ENCODE measurements at regions not wholly inside any gene's neighbourhood (a gene's known extent, or its start where the extent isn't known, plus 50 kb on each side); places are given as distances from the start of the nearest gene placed in this dataset.

- no peak for TF ChIP-seq SIX5 (IDR thresholded peaks at IDR 0.05; ENCODE audit: low read depth, low read length, severe bottlenecking)
- no peak for TF ChIP-seq RB1 (IDR thresholded peaks at IDR 0.05; ENCODE audit: borderline replicate concordance)
Measured at GRCh38 chr1:168474322-168474721, 69.5 kb downstream of the XCL2 start (continued).

- intact Hi-C loops (cut with micrococcal nuclease; ENCODE audit: unreplicated experiment) (no loop called here), in situ Hi-C loops (cut with MboI) (no loop called here)
- no peak overlapping the region for H3K9ac ChIP-seq (ENCODE audit: control insufficient read depth, insufficient read depth, low read length)
- H3K27me3 ChIP-seq (replicated peaks in 1 of 2; ENCODE audit: control insufficient read depth in 2 of 2, insufficient read depth in 2 of 2, low read length in 1 of 2), result no peaks in the 10 kb centered on the region
- H3K9me3 ChIP-seq (replicated peaks; ENCODE audit: control insufficient read depth, insufficient read depth, low read length), result peaks cover 6% of the 10 kb centered on the region; the same call in 2 of the 3 replicates
- peaks cover 6% of the 10 kb centered on the region for H3K4me1 ChIP-seq (ENCODE audit: control insufficient read depth, insufficient read depth, low read length)
- DNase-seq (ENCODE audit: low read depth, low spot score) (no peak), ATAC-seq (no peak), FAIRE-seq (no peak)
- H3K27ac ChIP-seq (ENCODE audit: control insufficient read depth, insufficient read depth), result no peak overlapping the region
- no peak overlapping the region for H3K4me3 ChIP-seq
- H3K36me3 ChIP-seq (ENCODE audit: control insufficient read depth in 2 of 2, insufficient read depth in 2 of 2, low read length in 1 of 2), result no peaks in the 10 kb centered on the region
- ChIA-PET SMC1A (ENCODE audit: uncharacterized antibody, unreplicated experiment) (no interaction called here), RAD21 (ENCODE audit: unreplicated experiment) (no interaction called here), POLR2A (no interaction called here), CTCF (interaction anchor here (1.4 kb wide), 1 partner anchor 10 kb away, joined by 3 read pairs; no protein-coding TSS in a partner anchor)
- no peaks in the 10 kb centered on the region for H4K20me1 ChIP-seq (ENCODE audit: control insufficient read depth, insufficient read depth)
- no peaks in the 10 kb centered on the region for H3K79me2 ChIP-seq (ENCODE audit: control insufficient read depth, insufficient read depth, low read length)
- H2AFZ ChIP-seq (ENCODE audit: control insufficient read depth, low read depth, low read length), result no peak overlapping the region
- BruUV-seq (replicated peaks), result no TSS peak
- no peak overlapping the region for H3K4me2 ChIP-seq (ENCODE audit: control insufficient read depth, insufficient read depth)
- TF ChIP-seq NR2F1 (conservative IDR thresholded peaks at IDR 0.05) (no peak), EGR1 (IDR thresholded peaks at IDR 0.05; ENCODE audit: borderline replicate concordance in 1 of 2, low read depth in 2 of 2, low read length in 2 of 2) (no peak), CREB1 (IDR thresholded peaks at IDR 0.05; ENCODE audit: low read depth) (no peak), CREM (IDR thresholded peaks at IDR 0.05; ENCODE audit: low read depth) (no peak), KLF5 (IDR thresholded peaks at IDR 0.05; ENCODE audit: partially characterized antibody) (no peak), IKZF2 (IDR thresholded peaks at IDR 0.05) (no peak), NFYB (IDR thresholded peaks at IDR 0.05; ENCODE audit: insufficient read depth, low read depth, low read length) (no peak), YBX1 (IDR thresholded peaks at IDR 0.05) (no peak), MYC (IDR thresholded peaks at IDR 0.05; ENCODE audit: insufficient read depth, insufficient read length, insufficient replicate concordance, low read length, severe bottlenecking) (no peak), ATF7 (IDR thresholded peaks at IDR 0.05; ENCODE audit: low read depth) (no peak), ZBTB33 (IDR thresholded peaks at IDR 0.05) (no peak), POLR2A (IDR thresholded peaks at IDR 0.05; ENCODE audit: low read depth, low read length) (no peak)
- TF ChIP-seq, protein P1, sequence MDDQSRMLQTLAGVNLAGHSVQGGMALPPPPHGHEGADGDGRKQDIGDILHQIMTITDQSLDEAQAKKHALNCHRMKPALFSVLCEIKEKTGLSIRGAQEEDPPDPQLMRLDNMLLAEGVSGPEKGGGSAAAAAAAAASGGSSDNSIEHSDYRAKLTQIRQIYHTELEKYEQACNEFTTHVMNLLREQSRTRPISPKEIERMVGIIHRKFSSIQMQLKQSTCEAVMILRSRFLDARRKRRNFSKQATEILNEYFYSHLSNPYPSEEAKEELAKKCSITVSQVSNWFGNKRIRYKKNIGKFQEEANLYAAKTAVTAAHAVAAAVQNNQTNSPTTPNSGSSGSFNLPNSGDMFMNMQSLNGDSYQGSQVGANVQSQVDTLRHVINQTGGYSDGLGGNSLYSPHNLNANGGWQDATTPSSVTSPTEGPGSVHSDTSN (IDR thresholded peaks at IDR 0.05; ENCODE audit: insufficient replicate concordance, low read depth, low read length), result no peak
- TF ChIP-seq, protein P2, sequence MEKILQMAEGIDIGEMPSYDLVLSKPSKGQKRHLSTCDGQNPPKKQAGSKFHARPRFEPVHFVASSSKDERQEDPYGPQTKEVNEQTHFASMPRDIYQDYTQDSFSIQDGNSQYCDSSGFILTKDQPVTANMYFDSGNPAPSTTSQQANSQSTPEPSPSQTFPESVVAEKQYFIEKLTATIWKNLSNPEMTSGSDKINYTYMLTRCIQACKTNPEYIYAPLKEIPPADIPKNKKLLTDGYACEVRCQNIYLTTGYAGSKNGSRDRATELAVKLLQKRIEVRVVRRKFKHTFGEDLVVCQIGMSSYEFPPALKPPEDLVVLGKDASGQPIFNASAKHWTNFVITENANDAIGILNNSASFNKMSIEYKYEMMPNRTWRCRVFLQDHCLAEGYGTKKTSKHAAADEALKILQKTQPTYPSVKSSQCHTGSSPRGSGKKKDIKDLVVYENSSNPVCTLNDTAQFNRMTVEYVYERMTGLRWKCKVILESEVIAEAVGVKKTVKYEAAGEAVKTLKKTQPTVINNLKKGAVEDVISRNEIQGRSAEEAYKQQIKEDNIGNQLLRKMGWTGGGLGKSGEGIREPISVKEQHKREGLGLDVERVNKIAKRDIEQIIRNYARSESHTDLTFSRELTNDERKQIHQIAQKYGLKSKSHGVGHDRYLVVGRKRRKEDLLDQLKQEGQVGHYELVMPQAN (conservative IDR thresholded peaks at IDR 0.05), result no peak
- TF ChIP-seq, protein P3, sequence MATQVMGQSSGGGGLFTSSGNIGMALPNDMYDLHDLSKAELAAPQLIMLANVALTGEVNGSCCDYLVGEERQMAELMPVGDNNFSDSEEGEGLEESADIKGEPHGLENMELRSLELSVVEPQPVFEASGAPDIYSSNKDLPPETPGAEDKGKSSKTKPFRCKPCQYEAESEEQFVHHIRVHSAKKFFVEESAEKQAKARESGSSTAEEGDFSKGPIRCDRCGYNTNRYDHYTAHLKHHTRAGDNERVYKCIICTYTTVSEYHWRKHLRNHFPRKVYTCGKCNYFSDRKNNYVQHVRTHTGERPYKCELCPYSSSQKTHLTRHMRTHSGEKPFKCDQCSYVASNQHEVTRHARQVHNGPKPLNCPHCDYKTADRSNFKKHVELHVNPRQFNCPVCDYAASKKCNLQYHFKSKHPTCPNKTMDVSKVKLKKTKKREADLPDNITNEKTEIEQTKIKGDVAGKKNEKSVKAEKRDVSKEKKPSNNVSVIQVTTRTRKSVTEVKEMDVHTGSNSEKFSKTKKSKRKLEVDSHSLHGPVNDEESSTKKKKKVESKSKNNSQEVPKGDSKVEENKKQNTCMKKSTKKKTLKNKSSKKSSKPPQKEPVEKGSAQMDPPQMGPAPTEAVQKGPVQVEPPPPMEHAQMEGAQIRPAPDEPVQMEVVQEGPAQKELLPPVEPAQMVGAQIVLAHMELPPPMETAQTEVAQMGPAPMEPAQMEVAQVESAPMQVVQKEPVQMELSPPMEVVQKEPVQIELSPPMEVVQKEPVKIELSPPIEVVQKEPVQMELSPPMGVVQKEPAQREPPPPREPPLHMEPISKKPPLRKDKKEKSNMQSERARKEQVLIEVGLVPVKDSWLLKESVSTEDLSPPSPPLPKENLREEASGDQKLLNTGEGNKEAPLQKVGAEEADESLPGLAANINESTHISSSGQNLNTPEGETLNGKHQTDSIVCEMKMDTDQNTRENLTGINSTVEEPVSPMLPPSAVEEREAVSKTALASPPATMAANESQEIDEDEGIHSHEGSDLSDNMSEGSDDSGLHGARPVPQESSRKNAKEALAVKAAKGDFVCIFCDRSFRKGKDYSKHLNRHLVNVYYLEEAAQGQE (IDR thresholded peaks at IDR 0.05; ENCODE audit: low read depth, low read length), result no peak
Measured at GRCh38 chr1:168473126-168473525, 70.7 kb downstream of the XCL2 start.

Measured in GM12878 (cell line).